GM18511 (cell line): ENCODE measurements at regions not wholly inside any gene's neighbourhood (a gene's known extent, or its start where the extent isn't known, plus 50 kb on each side); places are given as distances from the start of the nearest gene placed in this dataset.

Experiments used
- ATAC-seq: cut with Tn5 transposase; IDR thresholded peaks from one replicate; pipeline ENCODE4 v1.9.1; 2021; ENCODE audit warnings: mild to moderate bottlenecking, moderate library complexity; ENCODE audit not compliant: unreplicated experiment

DNA sequence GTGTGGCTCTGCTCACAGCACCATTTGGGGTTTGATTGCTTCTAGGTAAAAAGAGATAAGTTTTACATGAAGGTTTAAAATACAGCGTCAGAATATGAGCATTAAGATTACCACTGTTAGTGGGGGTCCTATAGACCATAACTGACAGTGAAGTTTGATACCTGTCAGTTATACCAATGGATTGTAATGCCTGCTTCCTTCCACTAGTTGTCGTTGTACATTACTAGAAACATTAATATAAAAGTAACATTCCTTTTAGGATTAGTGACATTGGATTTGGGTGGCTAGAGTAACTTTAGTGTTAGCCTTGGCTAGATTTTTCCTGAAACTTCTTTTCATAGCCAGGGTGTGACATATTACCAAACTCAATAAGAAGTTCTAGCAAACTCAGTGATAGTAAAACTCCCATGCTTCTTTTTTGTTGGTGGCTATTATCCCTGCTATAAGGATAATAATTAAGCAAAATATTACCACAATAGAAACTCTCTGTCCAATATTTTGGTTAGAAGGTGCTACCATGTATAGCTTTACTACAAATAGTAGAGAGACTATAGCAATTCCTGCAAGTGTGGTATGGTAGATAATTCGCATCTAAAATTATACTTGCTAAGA, 57.1 kb downstream of the FAM181B start:
- ATAC-seq, result peak; percentile 48

DNA sequence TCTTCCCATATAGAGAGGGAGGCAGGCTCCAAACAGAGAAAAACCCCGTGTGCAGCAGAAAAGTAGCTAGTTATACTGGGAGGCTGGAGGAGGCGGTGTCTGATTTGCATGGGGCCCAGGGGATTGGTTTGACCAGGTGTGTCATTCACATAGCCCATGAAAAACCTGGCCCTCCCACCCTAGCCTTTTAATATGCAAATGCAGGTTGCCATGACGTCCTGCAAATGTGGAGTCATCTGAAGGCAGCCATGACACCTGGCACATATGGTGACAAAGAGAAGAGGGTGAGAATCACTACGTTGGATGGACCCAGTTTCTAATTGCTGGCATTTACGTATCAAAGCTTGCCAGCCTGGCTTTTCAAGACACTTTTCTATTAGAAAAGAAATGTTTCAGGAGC, 57.8 kb downstream of the FAM181B start:
- ATAC-seq, result no peak

DNA sequence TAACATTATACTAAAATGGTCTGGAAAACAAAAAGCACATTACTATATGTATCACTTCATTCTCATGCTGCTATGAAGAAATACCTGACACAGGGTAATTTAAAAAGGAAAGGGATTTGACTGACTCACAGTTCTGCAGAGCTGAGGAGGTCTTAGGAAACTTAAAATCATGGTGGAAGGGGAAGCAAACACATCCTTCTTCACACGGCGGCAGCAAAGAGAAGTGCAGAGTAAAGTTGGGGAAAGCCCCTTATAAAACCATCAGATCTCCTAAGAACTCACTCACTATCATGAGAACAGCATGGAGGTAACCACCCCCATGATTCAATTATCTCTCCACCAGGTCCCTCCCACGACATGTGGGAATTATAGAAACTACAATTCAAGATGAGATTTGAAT, 60.0 kb downstream of the FAM181B start:
- ATAC-seq, result no peak

DNA sequence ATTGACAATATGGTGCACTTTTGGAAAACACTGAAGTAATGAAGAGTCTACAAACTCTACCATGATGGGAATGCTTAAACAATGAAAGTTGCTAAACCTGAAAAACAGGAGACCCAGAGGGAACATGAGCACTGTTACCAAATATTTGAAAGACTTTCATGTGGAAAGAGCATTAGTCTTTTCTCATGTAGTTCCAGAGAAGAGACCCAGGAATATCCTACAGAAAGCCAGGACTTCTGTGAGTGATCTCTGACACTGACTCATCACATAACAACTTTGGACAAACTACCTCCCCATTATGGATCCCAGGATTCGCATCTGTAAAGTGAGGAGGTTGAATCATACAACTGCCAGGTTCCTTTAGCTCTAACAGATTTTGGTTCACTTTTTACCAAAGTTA, 62.2 kb downstream of the FAM181B start:
- ATAC-seq, result no peak

DNA sequence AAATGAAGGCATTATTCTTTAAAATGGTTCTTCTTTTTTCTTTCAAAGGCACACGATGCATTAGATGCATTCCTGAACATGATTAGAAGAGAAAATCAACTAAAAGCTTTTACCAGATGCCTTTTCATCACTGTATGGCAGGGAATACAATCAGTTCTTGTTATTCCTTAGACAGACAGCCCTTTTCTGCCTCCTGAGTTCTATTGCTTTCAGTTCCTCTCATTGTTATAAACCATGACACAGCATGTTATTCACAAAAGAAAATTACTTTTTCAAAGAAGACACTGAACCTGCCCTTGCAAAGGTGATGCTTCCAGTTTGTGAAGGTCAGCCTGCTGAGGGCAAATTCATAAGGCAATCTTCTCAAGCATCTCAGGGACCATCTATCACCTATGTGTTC, 70.1 kb downstream of the FAM181B start:
- no peak for ATAC-seq

DNA sequence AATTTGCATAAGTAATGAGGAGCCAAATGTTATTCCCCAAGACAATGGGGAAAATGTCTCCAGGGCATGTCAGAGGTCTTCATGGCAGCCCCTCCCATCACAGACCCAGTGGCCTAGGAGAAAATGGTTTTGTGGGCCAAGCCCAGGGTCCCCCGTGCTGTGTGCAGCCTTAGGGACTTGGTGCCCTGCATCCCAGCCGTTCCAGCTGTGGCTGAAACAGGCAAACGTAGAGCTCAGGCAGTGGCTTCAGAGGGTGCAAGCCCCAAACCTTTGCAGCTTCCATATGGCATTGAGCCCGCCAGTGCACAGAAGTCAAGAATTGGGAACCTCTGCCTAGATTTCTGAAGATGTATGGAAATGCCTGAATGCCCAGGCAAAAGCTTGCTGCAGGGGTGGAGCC, 79.9 kb downstream of the FAM181B start:
- ATAC-seq, result no peak

DNA sequence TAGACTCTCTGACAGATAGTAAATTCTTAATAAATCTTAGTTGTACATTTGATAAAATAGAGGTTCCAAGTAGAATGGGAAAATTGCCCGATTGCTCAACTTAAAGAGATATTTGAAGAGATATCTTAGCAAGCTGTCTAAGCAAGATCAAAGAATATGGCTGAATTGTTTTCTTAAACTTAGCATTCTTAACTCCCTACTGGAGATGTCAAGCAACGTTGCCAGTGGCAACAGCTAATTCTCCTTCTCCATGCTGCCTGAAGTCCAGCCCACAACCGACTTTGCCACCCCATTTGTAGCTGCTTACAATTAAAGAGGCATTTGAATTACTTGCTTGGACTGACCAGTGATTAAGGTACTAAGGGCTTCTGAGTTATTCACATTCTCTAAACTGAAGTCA, 94.4 kb downstream of the FAM181B start:
- no peak for ATAC-seq

DNA sequence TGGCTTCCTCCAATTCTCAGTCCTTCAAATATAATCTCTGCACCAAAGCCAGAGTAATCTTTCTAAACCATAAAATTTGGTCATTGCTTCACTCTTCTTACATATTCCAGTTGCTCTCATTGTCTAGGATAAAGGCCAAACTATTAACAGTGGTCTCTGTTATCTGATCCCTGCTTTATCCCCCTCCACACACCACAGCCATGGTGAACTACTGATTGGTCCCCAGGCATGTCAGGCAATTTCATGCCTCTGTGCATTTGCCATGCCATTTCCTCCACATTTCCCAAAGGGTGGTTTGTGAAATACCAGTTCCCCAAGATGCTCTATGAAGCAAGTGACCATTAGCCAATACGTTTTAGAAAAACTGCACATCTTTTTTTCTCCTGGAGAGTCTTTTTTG, 97.0 kb downstream of the FAM181B start:
- ATAC-seq, result no peak

DNA sequence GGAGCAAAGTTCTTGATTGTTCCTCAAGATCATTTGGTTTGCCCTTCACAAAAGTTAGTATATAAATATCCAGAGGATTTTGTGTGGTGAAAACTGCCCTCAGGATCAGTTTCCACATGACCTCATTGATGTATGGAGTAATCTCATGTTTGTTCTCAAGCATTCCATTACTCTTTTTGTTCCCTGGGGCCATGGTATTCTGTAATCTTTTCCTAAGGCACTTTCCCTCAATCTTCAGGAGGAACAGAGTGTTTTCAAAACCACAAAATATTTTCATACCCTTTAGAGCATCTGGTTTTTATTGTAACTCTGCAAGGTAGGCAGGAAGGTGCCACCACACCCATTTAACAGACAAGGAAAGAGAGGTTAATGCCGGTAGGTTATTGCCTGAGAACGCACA, 99.6 kb downstream of the FAM181B start:
- no peak for ATAC-seq

DNA sequence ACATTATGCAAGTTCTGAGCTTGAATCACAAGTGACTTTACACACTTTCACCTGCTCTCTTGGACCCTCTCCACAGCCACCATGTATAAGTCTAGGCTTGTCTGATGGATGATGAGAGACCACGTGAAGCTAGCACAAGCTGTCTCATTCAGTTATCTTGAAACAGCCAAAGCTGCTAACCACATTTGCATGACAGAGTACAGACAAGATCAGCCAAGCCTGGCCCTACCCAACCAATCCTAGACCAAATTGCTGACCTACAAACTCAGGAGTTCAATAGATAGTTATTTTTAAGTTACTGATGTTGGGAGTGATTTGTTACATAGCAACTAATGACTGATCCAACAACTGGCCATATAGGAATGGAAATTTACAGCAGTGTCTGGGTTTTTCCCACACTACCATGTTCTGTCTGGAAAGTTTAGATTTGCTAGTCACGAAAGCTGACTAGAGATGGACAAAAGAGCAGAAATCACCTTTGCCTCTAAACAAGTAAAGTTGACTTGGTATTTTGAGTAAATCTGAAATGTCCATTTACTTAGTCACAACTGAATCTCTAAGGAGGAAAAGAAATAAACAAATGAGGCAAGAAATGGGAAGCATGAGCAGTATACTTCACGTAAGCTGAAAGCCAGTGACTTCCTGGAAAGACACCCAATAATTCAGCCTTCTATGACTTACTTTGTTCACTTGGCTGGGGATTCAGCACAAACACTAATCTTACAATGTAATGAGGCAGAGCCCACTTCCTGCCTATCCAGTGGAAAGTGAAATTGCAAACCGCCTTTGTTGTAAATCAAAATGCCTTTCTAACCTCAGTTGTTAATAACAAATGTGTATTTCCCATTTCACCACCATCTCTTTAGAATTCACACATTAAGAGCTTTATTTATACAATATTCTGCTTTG, 101.7 kb downstream of the FAM181B start:
- peak; percentile 82 for ATAC-seq

DNA sequence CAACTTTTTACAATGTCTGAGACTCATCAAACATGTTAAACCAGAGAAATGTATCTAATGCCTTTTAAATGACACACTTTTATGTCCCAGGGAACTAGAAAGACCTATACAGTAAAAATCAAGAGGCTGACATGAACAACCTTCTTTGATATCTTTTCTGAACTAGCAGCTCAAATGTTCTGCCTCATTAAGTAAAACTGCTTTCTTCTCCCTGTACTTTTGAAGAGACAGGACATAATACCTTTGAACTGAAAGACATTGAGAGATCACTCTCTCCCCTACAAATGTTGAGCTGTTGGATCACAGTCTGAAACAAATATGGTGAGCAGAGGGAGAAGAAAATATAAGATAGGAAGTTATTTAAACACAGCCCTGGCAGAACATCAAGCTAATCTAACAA, 123.0 kb downstream of the FAM181B start:
- ATAC-seq, result no peak

DNA sequence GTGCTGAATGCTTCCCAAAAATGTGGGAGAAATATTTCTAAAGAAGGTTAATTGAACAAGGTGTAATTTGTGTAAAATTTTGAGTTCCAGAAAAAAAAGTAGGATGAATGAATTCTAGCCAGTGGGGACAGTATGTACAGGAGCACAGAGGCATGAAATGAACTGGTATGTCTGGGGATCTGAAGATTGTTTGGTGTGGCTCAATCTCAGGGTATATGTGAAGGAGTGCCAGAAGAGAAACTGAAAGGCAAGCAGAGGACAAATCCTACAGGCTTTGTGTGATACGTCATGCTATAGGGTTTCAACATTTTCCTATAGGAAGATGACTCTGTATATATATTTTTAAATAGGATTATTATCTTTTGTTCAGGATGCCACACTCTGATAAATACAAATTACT, 126.9 kb downstream of the FAM181B start:
- no peak for ATAC-seq

DNA sequence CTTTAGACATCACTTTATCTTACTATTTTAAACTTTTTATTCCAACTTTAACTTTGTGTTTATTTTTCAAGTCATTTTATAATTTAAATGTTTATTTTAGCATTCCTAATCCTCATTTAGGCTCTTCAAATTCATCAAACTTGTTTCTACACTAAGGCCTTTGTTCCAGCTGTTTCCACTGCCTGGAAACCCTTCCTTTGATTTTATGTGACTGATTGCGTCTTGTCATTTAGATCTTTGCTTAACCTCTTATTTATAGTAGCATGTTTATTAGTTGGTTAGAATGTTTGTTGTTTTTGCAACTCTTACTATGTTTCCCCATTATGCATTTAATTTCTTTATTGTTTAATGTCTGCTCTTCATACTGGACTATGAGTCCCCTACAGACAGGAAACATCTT, 132.0 kb downstream of the FAM181B start:
- no peak for ATAC-seq

DNA sequence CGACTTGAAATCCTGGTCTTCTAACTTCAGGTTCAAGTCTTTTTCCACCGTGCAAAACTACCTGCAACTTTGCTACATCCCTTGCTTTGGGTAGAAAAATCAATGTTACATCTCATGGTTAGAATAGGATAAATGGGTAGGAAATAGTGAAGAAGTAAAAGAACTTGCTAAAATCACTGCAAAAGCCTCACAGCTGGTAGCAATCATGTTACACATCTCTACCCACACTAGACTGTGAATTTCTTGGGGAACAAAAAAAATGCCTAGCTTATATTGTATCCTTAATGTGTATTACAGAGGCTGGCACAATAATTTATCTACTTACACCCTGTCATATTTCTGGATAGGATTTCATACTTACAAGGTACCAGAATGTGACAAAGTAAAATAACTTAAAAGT, 133.8 kb downstream of the FAM181B start:
- no peak for ATAC-seq

DNA sequence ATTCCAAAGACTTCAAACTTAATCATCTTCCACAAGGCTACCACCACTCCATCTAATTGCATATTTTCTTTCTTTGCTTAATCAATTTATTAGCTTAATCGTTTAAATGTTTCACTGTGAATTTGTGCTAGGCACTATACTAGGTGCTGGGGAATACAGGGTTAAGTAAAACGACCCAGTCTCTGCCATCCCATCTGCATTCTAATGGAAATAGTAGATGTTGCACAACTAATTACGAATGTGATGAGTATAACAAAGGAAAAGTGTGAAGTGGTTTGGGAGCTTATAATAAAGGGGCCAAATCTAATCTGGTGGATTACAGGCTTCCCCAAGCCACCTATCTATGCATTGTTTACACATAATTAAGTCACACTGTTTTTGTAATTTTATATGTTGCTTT, 147.1 kb downstream of the FAM181B start:
- ATAC-seq, result no peak

DNA sequence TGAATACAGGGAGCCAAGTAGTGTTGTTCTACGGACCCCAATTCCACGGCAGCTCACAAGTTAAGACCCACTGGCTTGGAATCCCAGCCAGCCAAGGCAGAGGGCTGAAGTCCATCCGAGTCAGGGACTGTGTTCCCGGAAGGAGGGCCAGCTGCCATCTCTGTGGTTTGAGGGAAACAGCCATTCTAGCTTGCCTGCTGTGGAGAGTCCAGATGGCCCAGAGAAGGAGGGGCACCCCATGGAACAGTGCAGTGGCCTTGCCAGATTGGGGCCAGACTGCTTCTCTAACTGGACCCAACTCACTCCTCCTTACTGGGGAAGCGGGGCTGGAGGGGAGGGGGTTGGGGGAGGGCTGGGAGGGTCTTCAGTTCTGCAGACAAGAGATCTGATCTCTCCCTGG, 156.4 kb downstream of the FAM181B start:
- no peak for ATAC-seq

DNA sequence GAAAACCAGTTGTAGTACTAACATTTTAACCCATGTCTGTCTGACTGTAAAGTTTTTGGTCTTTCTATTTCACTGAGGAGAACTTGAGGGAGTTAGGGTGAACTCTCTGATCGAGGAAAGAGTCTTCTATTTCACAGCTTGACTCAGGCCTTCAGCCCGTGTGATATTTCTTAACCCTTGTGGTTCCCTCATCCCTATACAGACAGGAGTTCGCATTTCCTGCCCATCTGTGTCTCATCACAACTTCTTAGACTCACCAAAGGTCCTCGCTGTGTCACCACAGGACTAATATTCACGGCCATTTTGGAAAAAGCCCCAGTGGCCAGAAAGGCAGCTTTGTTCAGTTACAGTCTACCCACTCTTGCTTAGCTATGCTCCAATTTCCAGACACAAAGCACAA, 172.8 kb downstream of the FAM181B start:
- ATAC-seq, result no peak

DNA sequence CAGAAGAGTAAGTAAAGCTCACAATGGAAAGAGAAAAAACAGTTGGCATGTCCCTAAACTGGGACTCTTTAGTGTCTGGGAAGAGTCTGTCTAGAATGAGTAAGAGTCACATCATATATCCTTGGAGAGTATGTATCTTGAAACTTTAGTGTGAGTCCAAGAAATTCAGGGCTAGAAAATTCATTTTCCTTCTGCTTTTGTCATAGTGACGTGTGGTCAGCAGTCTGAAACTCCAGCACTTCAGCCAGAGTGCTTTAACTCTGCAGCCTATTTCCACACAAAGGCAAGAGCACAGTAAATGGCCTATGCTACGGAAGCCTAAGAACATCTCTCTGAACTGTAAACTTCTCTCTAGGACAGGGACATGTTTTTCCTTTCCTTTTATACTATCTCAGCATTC, 174.1 kb downstream of the FAM181B start:
- no peak for ATAC-seq

DNA sequence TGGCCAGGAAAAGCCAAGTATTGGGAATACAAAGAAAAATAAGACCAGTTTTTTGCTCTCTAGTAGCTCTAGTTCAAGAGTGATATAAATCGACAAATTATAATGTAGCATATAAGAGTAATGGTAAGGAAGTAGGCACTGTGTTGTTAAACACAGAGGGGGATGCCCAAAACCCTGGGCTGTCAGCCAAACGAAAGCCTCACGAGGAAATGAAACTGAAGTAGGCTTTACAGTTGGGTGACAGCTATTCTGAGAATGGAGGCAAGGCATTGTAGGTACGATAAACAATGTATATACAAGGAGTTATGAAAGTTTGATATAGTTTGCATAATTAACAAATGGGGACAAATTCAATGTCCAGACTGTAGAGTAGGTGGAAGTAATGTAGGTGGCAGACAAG, 176.4 kb downstream of the FAM181B start:
- peak; percentile 100 for ATAC-seq

DNA sequence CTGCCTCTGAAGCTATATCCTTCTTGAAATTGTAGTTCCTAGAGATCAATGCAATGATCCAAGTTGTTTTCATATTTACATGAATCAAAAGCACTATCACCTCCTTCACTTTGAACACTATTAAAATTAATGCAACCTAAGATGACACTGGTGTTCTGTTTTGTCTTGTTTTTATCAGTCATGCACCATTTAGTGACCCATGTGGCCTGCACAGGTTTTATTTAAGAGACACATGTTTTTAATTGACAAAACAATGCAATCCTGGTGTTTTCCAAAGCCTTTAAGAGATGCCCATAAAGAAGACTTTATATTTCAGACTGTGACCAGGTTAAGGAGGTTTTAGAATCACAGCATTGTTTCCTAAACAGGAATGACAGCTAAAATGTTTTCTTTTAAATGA, 177.5 kb downstream of the FAM181B start:
- ATAC-seq, result no peak

DNA sequence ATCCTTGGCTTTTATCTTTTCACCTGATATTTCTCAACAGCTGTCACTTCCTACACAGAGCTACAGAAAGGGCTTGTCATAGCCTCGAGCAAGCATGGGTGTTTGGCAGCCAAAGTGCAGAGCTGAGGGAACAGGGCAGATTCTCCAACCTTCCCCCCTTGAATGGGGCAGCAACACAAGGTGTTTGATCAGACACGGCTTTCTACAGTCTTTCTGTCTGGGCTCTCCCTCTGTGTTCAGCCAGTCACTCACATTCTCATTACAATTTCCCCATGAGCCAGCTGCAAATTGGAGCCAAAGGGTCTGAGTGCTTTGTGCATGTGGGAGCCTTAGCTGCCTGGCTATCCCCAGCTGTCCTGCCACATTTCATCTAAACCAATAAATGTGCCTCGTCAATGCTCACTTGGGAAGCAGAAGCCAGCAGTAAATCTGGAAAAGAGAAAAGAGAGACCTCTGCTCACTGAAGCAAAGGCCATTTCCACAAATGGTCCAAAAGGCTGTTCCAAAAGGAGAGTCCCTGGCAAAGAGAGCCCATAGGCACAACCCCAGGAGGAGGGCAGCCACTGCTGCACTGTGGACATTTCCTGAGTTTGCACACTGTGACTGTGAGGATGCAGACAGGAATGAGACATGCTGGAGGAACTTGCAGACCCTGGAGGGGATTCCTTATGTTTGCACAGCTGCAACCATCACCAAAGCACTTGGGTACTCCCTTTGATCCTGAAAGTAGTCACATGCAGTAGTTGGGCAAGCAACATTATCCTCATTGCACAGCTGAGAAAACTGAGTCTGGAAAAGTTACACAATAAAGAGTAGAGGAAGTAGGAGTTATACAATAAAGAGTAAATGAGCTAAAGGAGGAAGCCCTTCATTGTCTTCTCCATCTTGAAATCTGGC, 186.8 kb downstream of the FAM181B start:
- ATAC-seq, result no peak

DNA sequence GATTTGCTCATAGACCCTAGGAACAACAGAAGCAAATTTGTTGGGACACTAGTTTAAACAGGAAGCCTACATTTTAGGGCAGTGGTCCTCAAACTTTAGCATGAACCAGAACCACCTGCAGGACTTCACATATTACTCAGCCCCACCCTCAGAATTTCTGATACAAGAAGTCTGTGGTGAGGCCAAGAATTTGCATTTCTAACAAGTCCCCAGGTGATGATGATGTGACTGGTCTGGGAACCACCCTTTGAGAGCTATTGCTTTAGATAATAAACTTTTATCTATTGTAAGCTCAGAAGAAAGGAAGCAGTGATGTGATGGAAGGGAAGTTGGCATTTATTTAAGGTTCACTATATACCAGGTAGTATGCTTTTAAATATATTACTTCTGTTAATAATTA, 194.0 kb downstream of the FAM181B start:
- no peak for ATAC-seq
